B cell (primary cell): ENCODE measurements at regions not wholly inside any gene's neighbourhood (a gene's known extent, or its start where the extent isn't known, plus 50 kb on each side); places are given as distances from the start of the nearest gene placed in this dataset.

Experiments
- ATAC-seq: fragments of 200-7000 bp; cut with Tn5 transposase; one replicate; pipeline ENCODE4 v1.10.0; 2021; ENCODE audit warnings: low read depth, mild to moderate bottlenecking, moderate number of reproducible peaks, moderate library complexity
- CTCF ChIA-PET: fragments of 350-600 bp; sonication (Branson Sonifier 250); formaldehyde crosslinking; loops from one replicate; lab custom pipeline; 2021; ENCODE audit warnings: antibody characterized with exemption, inconsistent platforms; lab: Charles Lee
- POLR2A ChIA-PET: fragments of 350-600 bp; sonication (Branson Sonifier 250); formaldehyde crosslinking; loops from one replicate; lab custom pipeline; 2021; ENCODE audit warnings: antibody characterized with exemption; lab: Charles Lee
- DNase-seq: peaks from one replicate; pipeline ENCODE4 v3.0.0; 2013
- H2AFZ ChIP-seq: 2 replicates; pipeline ENCODE4 v1.6.1; 2012; ENCODE audit warnings: mild to moderate bottlenecking, low read depth, low read length; ENCODE audit not compliant: insufficient read depth, poor library complexity, severe bottlenecking
- H3K27ac ChIP-seq, 2 donors: 1 replicate in 1 of 2; 2 replicates in 1 of 2; pipeline ENCODE4 v1.5.1; 2012 to 2013; ENCODE audit warnings: low read length in 2 of 2, mild to moderate bottlenecking in 2 of 2, moderate library complexity in 1 of 2
- H3K27me3 ChIP-seq, 4 experiments: fragments of 200-600 bp in 1 of 4; sonication (generic) in 1 of 4; replicated peaks in 1 of 4; 1 replicate in 2 of 4; 2 replicates in 2 of 4; pipeline versions ENCODE4 v1.6.1 to v1.7.0; 2013 to 2016; ENCODE audit warnings: low read length in 3 of 4, mild to moderate bottlenecking in 2 of 4, mixed read lengths in 1 of 4, moderate library complexity in 1 of 4; ENCODE audit not compliant: insufficient read depth in 4 of 4, control insufficient read depth in 3 of 4; ENCODE audit errors: control extremely low read depth in 1 of 4
- H3K36me3 ChIP-seq, 2 experiments: replicated peaks in 1 of 2; 1 replicate in 1 of 2; 2 replicates in 1 of 2; pipeline versions ENCODE4 v1.6.1 to v1.7.1; 2013; ENCODE audit warnings: low read length in 1 of 2; ENCODE audit not compliant: insufficient read depth in 2 of 2, control insufficient read depth in 1 of 2; ENCODE audit errors: control extremely low read depth in 1 of 2, extremely low read depth in 1 of 2
- H3K4me1 ChIP-seq, 2 donors: fragments of 200-600 bp in 1 of 2; sonication (generic) in 1 of 2; 1 replicate in 1 of 2; 2 replicates in 1 of 2; pipeline versions ENCODE4 v1.5.1 to v1.6.1; 2013 to 2017; ENCODE audit warnings: low read length in 2 of 2; ENCODE audit not compliant: control insufficient read depth in 2 of 2, insufficient read depth in 2 of 2
- H3K4me2 ChIP-seq: replicated peaks from 2 replicates; pipeline ENCODE3; 2012; ENCODE audit warnings: mild to moderate bottlenecking, low read depth, low read length; ENCODE audit not compliant: poor library complexity, severe bottlenecking
- H3K4me3 ChIP-seq, 5 experiments: fragments of 200-600 bp in 1 of 5; sonication (generic) in 1 of 5; 1 replicate in 3 of 5; 2 replicates in 2 of 5; pipeline versions ENCODE4 v1.5.1 to v1.7.0; 2011 to 2016; ENCODE audit warnings: low read length in 4 of 5, mild to moderate bottlenecking in 4 of 5, low read depth in 2 of 5, control low read depth in 1 of 5, moderate library complexity in 1 of 5; ENCODE audit not compliant: insufficient read depth in 1 of 5; ENCODE audit errors: control extremely low read depth in 1 of 5, extremely low read depth in 1 of 5
- H3K79me2 ChIP-seq: fragments of 200-600 bp; sonication (generic); one replicate; pipeline ENCODE4 v1.6.0; 2016; ENCODE audit warnings: low read length; ENCODE audit not compliant: control insufficient read depth, insufficient read depth
- H3K9ac ChIP-seq: fragments of 200-600 bp; sonication (generic); 2 replicates; pipeline ENCODE4 v1.6.1; 2017; ENCODE audit warnings: mild to moderate bottlenecking, low read length, moderate library complexity
- H3K9me3 ChIP-seq, 3 donors: one replicate each; pipeline versions ENCODE4 v1.6.1 to v1.7.1; 2013; ENCODE audit warnings: low read length in 2 of 3; ENCODE audit not compliant: control insufficient read depth in 2 of 3, insufficient read depth in 1 of 3; ENCODE audit errors: control extremely low read depth in 1 of 3
- H4K20me1 ChIP-seq: 2 replicates; pipeline ENCODE4 v1.6.0; 2012; ENCODE audit warnings: mild to moderate bottlenecking, low read length; ENCODE audit not compliant: insufficient read depth, control insufficient read depth, poor library complexity, severe bottlenecking
- H3K27ac Mint-ChIP-seq: one replicate; pipeline ENCODE4 v1.8.0; 2021; ENCODE audit warnings: mixed read lengths
- H3K27me3 Mint-ChIP-seq: one replicate; pipeline ENCODE4 v1.8.0; 2021; ENCODE audit warnings: mixed read lengths
- H3K4me1 Mint-ChIP-seq: one replicate; pipeline ENCODE4 v1.8.0; 2021; ENCODE audit warnings: mixed read lengths
- H3K4me3 Mint-ChIP-seq: one replicate; pipeline ENCODE4 v1.8.0; 2021; ENCODE audit warnings: mixed read lengths
- H3K9me3 Mint-ChIP-seq: one replicate; pipeline ENCODE4 v1.8.0; 2022; ENCODE audit warnings: mixed read lengths; ENCODE audit not compliant: insufficient read depth
- EZH2 ChIP-seq: IDR thresholded peaks from 2 replicates; pipeline ENCODE4 v1.6.1; 2012; ENCODE audit warnings: borderline replicate concordance, low read depth, mild to moderate bottlenecking, moderate library complexity, low read length; ENCODE audit not compliant: insufficient read depth, poor library complexity, severe bottlenecking
- WGBS: methylation state at CpG from one replicate; pipeline ENCODE4 v1.1.5; 2013; ENCODE audit warnings: missing lambda C conversion rate; ENCODE audit not compliant: insufficient coverage; 5-methylcytosine and 5-hydroxymethylcytosine counted together
- intact Hi-C: fragments of 100-400 bp; cut with micrococcal nuclease; formaldehyde crosslinking; loops from one replicate; pipeline ENCODE4 v1.10.0; 2022
- TF ChIP-seq, protein P1 (sequence below): fragments of 200-600 bp; IDR thresholded peaks from one replicate; pipeline ENCODE4 v1.8.0; 2022; ENCODE audit warnings: antibody characterized with exemption, mild to moderate bottlenecking

DNA sequence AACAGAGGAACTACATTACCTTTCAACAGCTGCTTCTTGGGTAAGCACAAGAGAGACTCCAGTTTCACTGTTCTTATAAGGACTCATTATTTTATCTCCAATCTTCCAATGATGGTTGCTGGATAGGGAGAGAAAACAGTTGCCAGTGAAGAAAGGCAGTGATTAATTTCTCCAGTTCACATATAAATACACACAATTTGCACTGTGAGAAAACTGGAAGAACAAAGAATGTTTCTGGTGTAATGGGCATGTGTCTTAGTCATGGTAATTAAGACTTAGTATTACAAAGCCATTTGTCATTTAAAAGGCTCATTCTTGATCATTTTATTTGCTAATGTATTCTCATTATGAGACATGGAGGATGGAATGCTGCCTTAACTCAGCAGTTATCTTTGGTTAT lies 78.0 kb upstream of the FAR2 start:
- Mint-ChIP-seq H3K9me3 (no peaks in the 10 kb centered on the region), H3K27me3 (peaks cover 16% of the 10 kb centered on the region), H3K27ac (no peak overlapping the region), H3K4me1 (no peaks in the 10 kb centered on the region), H3K4me3 (no peak overlapping the region)
- Histone ChIP-seq H3K27ac (no peak overlapping the region), H3K27me3 (peaks cover 0 to 2% (median 0%) of the 10 kb centered on the region in 4 experiments), H2AFZ (no peak overlapping the region), H3K4me2 (no peak overlapping the region), H4K20me1 (no peaks in the 10 kb centered on the region), H3K4me3 (no peak overlapping the region), H3K9me3 (no peaks in the 10 kb centered on the region), H3K79me2 (no peaks in the 10 kb centered on the region), H3K9ac (no peak overlapping the region), H3K4me1 (no peaks in the 10 kb centered on the region), H3K36me3 (no peaks in the 10 kb centered on the region)
- ChIA-PET CTCF (interaction anchor here (0.5 to 3.0 kb wide), 2 partner anchors 7 to 15 kb away, joined by 3 to 8 read pairs; no protein-coding TSS in a partner anchor), POLR2A (no interaction called here)
- ATAC-seq = no peak
- no peak for DNase-seq
- intact Hi-C loops = no loop called here
- no peak for TF ChIP-seq EZH2
- TF ChIP-seq, protein P1, sequence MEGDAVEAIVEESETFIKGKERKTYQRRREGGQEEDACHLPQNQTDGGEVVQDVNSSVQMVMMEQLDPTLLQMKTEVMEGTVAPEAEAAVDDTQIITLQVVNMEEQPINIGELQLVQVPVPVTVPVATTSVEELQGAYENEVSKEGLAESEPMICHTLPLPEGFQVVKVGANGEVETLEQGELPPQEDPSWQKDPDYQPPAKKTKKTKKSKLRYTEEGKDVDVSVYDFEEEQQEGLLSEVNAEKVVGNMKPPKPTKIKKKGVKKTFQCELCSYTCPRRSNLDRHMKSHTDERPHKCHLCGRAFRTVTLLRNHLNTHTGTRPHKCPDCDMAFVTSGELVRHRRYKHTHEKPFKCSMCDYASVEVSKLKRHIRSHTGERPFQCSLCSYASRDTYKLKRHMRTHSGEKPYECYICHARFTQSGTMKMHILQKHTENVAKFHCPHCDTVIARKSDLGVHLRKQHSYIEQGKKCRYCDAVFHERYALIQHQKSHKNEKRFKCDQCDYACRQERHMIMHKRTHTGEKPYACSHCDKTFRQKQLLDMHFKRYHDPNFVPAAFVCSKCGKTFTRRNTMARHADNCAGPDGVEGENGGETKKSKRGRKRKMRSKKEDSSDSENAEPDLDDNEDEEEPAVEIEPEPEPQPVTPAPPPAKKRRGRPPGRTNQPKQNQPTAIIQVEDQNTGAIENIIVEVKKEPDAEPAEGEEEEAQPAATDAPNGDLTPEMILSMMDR = no peak

DNA sequence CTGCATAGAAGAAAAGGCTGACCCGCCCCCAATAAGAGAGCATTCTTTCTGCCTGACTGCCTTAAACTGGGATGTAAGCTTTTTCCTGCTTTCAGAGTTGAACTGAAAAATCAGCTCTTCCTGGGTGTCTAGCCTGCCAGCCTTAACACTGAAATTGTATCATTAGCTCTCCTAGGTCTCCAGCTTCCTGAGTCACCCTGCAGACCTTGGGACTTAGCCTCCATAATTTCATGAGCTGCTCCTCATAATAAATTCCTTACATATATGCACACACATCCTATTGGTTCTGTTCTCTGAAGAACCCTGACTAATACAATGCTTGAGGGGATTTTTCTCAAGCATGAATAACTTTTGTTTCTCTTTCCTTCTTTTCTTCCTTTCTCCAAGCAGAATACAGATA lies 76.4 kb upstream of the FAR2 start:
- intact Hi-C loops = no loop called here
- ChIA-PET CTCF (interaction anchor here (0.7 to 3.0 kb wide), 8 partner anchors 8 to 1735 kb away, joined by 3 to 16 read pairs (median 4); no protein-coding TSS in a partner anchor), POLR2A (no interaction called here)
- H3K4me2 ChIP-seq = no peak overlapping the region
- DNase-seq (no peak), ATAC-seq (no peak)
- no peaks in the 10 kb centered on the region for H3K9me3 ChIP-seq
- no peak overlapping the region for H3K4me3 ChIP-seq
- no peak overlapping the region for H3K4me3 Mint-ChIP-seq
- TF ChIP-seq, protein P1 = no peak
- no peak for TF ChIP-seq EZH2
- H3K27ac ChIP-seq = no peak overlapping the region
- H3K27me3 Mint-ChIP-seq = peaks cover 16% of the 10 kb centered on the region
- no peaks in the 10 kb centered on the region for H4K20me1 ChIP-seq
- H3K9me3 Mint-ChIP-seq = no peaks in the 10 kb centered on the region
- H3K9ac ChIP-seq = no peak overlapping the region
- H3K27ac Mint-ChIP-seq = no peak overlapping the region
- H3K79me2 ChIP-seq = no peaks in the 10 kb centered on the region
- no peaks in the 10 kb centered on the region for H3K4me1 Mint-ChIP-seq
- H3K36me3 ChIP-seq = no peaks in the 10 kb centered on the region
- no peaks in the 10 kb centered on the region for H3K4me1 ChIP-seq
- WGBS = 100% methylated on average over 1 of the region's 1 CpG
- H3K27me3 ChIP-seq = peaks cover 0 to 2% (median 0%) of the 10 kb centered on the region in 4 experiments
- H2AFZ ChIP-seq = no peak overlapping the region
